H9 (cell line): ENCODE measurements at regions not wholly inside any gene's neighbourhood (a gene's known extent, or its start where the extent isn't known, plus 50 kb on each side); places are given as distances from the start of the nearest gene placed in this dataset.

Experiments
- DNase-seq: peaks from one replicate; pipeline ENCODE4 v3.0.0-alpha.2; 2017
- H2AFZ ChIP-seq: one replicate; pipeline ENCODE4 v1.6.1; 2013; ENCODE audit warnings: mild to moderate bottlenecking, low read length, control low read depth, moderate library complexity
- H2AK5ac ChIP-seq: 2 replicates; pipeline ENCODE4 v1.6.1; 2013; ENCODE audit warnings: low read length, control low read depth, mixed read lengths; ENCODE audit not compliant: insufficient read length
- H2BK120ac ChIP-seq: one replicate; pipeline ENCODE4 v1.6.1; 2013; ENCODE audit warnings: low read depth, mild to moderate bottlenecking, low read length, control low read depth, inconsistent platforms; ENCODE audit not compliant: poor library complexity, severe bottlenecking
- H2BK12ac ChIP-seq: 2 replicates; pipeline ENCODE4 v1.6.1; 2013; ENCODE audit warnings: low read length, control low read depth, mixed read lengths, low read depth; ENCODE audit not compliant: insufficient read length
- H2BK15ac ChIP-seq: 2 replicates; pipeline ENCODE4 v1.6.1; 2013; ENCODE audit warnings: low read depth, low read length, control low read depth
- H2BK20ac ChIP-seq: one replicate; pipeline ENCODE4 v1.6.1; 2013; ENCODE audit warnings: low read depth, mild to moderate bottlenecking, low read length, control low read depth, inconsistent platforms; ENCODE audit not compliant: poor library complexity, severe bottlenecking
- H2BK5ac ChIP-seq: 2 replicates; pipeline ENCODE4 v1.6.1; 2013; ENCODE audit warnings: low read length, control low read depth, mixed read lengths; ENCODE audit not compliant: insufficient read length
- H3K14ac ChIP-seq: 2 replicates; pipeline ENCODE4 v1.6.1; 2013; ENCODE audit warnings: low read length, control low read depth; ENCODE audit not compliant: insufficient read depth
- H3K18ac ChIP-seq: 2 replicates; pipeline ENCODE4 v1.6.1; 2013; ENCODE audit warnings: low read depth, mild to moderate bottlenecking, mixed read lengths, low read length, control low read depth; ENCODE audit not compliant: insufficient read length
- H3K23ac ChIP-seq: 2 replicates; pipeline ENCODE4 v1.6.1; 2013; ENCODE audit warnings: low read length, control low read depth, mixed read lengths, low read depth; ENCODE audit not compliant: insufficient read length
- H3K23me2 ChIP-seq: 2 replicates; pipeline ENCODE4 v1.6.1; 2013; ENCODE audit warnings: low read depth, mild to moderate bottlenecking, mixed read lengths, low read length, control low read depth; ENCODE audit not compliant: insufficient read length, poor library complexity, severe bottlenecking
- H3K27ac ChIP-seq: 2 replicates; pipeline ENCODE4 v1.5.1; 2013; ENCODE audit warnings: low read length, control low read depth, mixed read lengths, low read depth; ENCODE audit not compliant: insufficient read length
- H3K27me3 ChIP-seq: 2 replicates; pipeline ENCODE4 v1.6.1; 2013; ENCODE audit warnings: low read length, control low read depth, inconsistent platforms; ENCODE audit not compliant: insufficient read depth
- H3K4ac ChIP-seq: 2 replicates; pipeline ENCODE4 v1.6.1; 2013; ENCODE audit warnings: low read depth, mild to moderate bottlenecking, control low read depth, inconsistent platforms, low read length, moderate library complexity
- H3K4me1 ChIP-seq: 2 replicates; pipeline ENCODE4 v1.6.1; 2013; ENCODE audit warnings: low read length, control low read depth, inconsistent platforms; ENCODE audit not compliant: insufficient read depth
- H3K4me2 ChIP-seq: 2 replicates; pipeline ENCODE4 v1.6.1; 2013; ENCODE audit warnings: low read length, control low read depth, mixed read lengths; ENCODE audit not compliant: insufficient read length, insufficient read depth
- H3K56ac ChIP-seq: 2 replicates; pipeline ENCODE4 v1.6.1; 2013; ENCODE audit warnings: low read depth, mild to moderate bottlenecking, mixed read lengths, low read length, control low read depth; ENCODE audit not compliant: insufficient read length
- H3K79me1 ChIP-seq: 2 replicates; pipeline ENCODE4 v1.6.1; 2013; ENCODE audit warnings: low read depth, mild to moderate bottlenecking, moderate library complexity, low read length, control low read depth, inconsistent platforms; ENCODE audit not compliant: insufficient read depth, poor library complexity, severe bottlenecking
- H3K79me2 ChIP-seq: 2 replicates; pipeline ENCODE4 v1.6.1; 2013; ENCODE audit warnings: low read length, control low read depth, inconsistent platforms; ENCODE audit not compliant: insufficient read depth
- H3K9ac ChIP-seq: 2 replicates; pipeline ENCODE4 v1.6.1; 2013; ENCODE audit warnings: low read length, control low read depth, mixed read lengths; ENCODE audit not compliant: insufficient read length; ENCODE audit errors: extremely low read depth
- H3K9me3 ChIP-seq: one replicate; pipeline ENCODE4 v1.6.1; 2013; ENCODE audit warnings: low read depth, low read length, inconsistent platforms; ENCODE audit not compliant: control insufficient read depth
- H3T11ph ChIP-seq: one replicate; pipeline ENCODE4 v1.6.1; 2013; ENCODE audit warnings: mild to moderate bottlenecking, low read length, control low read depth, inconsistent platforms
- H4K20me1 ChIP-seq: one replicate; pipeline ENCODE4 v1.6.1; 2013; ENCODE audit not compliant: control insufficient read depth, insufficient read length, insufficient read depth
- H4K5ac ChIP-seq: 2 replicates; pipeline ENCODE4 v1.6.1; 2013; ENCODE audit warnings: low read depth, mild to moderate bottlenecking, mixed read lengths, low read length, control low read depth; ENCODE audit not compliant: insufficient read length
- H4K8ac ChIP-seq: replicated peaks from 2 replicates; pipeline ENCODE4 v1.6.1; 2013; ENCODE audit warnings: low read length, control low read depth, mixed read lengths, low read depth; ENCODE audit not compliant: insufficient read length
- H4K91ac ChIP-seq: 2 replicates; pipeline ENCODE4 v1.6.1; 2013; ENCODE audit warnings: low read depth, mild to moderate bottlenecking, moderate library complexity, mixed read lengths, low read length, control low read depth; ENCODE audit not compliant: insufficient read length
- H3K27ac Mint-ChIP-seq, 3 experiments: 2 replicates in 2 of 3; 3 replicates in 1 of 3; pipeline ENCODE4 v1.8.0; 2020 to 2021; ENCODE audit warnings: mixed read lengths in 3 of 3, mild to moderate bottlenecking in 1 of 3, moderate library complexity in 1 of 3
- H3K27me3 Mint-ChIP-seq: 2 replicates; pipeline ENCODE4 v1.8.0; 2021; ENCODE audit warnings: low read depth, mild to moderate bottlenecking, moderate library complexity, mixed read lengths
- H3K36me3 Mint-ChIP-seq, 3 experiments: 2 replicates in 2 of 3; 3 replicates in 1 of 3; pipeline ENCODE4 v1.8.0; 2020 to 2021; ENCODE audit warnings: low read depth in 3 of 3, mixed read lengths in 3 of 3; ENCODE audit not compliant: insufficient read depth in 1 of 3
- H3K4me1 Mint-ChIP-seq, 2 experiments: 2 replicates each; pipeline ENCODE4 v1.8.0; 2020; ENCODE audit warnings: mixed read lengths in 2 of 2
- H3K4me3 Mint-ChIP-seq, 2 experiments: 2 replicates in 1 of 2; 3 replicates in 1 of 2; pipeline ENCODE4 v1.8.0; 2020 to 2021; ENCODE audit warnings: mild to moderate bottlenecking in 2 of 2, mixed read lengths in 2 of 2, moderate library complexity in 1 of 2
- H3K9me3 Mint-ChIP-seq, 2 experiments: 2 replicates in 1 of 2; 3 replicates in 1 of 2; pipeline ENCODE4 v1.8.0; 2020; ENCODE audit warnings: mild to moderate bottlenecking in 2 of 2, mixed read lengths in 2 of 2, moderate library complexity in 1 of 2
- WGBS: extraction: QIAGEN DNeasy Blood & Tissue Kit; methylation state at CpG from one replicate; pipeline ENCODE4 v1.1.7; 2013; ENCODE audit warnings: missing lambda C conversion rate, low lambda C conversion rate, mixed read lengths; ENCODE audit not compliant: insufficient read length; ENCODE audit errors: extremely low coverage; 5-methylcytosine and 5-hydroxymethylcytosine counted together
- TF ChIP-seq, protein P1 (sequence below): fragments of 200-600 bp; sonication (generic); conservative IDR thresholded peaks from 3 replicates; pipeline ENCODE4 v1.8.0; 2021; ENCODE audit warnings: antibody characterized with exemption, mild to moderate bottlenecking

GRCh38 chr20:42003380-42003779, 385.2 kb upstream of the CHD6 start:
- H2AFZ ChIP-seq = no peak overlapping the region
- no peak overlapping the region for H3K56ac ChIP-seq
- no peak overlapping the region for H3K4me3 Mint-ChIP-seq
- no peak overlapping the region for H2BK20ac ChIP-seq
- no peak overlapping the region for H3K14ac ChIP-seq
- WGBS = no CpG with 5 or more reads among the region's 2 CpGs
- H2BK5ac ChIP-seq = no peak overlapping the region
- no peak overlapping the region for H3K23ac ChIP-seq
- H3K36me3 Mint-ChIP-seq = peaks cover 0 to under 1% (median 0%) of the 10 kb centered on the region in 3 experiments; a peak in 2 of 7 replicates
- DNase-seq = no peak
- no peaks in the 10 kb centered on the region for H3K9me3 ChIP-seq
- H3K79me2 ChIP-seq = no peaks in the 10 kb centered on the region
- no peak overlapping the region for H3K4ac ChIP-seq
- H3K9me3 Mint-ChIP-seq = peaks cover 0 to under 1% of the 10 kb centered on the region in 2 experiments; a peak in 2 of 5 replicates
- H2BK12ac ChIP-seq = no peak overlapping the region
- H3K27ac Mint-ChIP-seq = no peak overlapping the region
- no peaks in the 10 kb centered on the region for H3K27me3 ChIP-seq
- peaks cover 3% of the 10 kb centered on the region; the same call in 1 of the 2 replicates for H3K27me3 Mint-ChIP-seq
- H3K9ac ChIP-seq = no peak overlapping the region
- peaks cover 15 to 19% of the 10 kb centered on the region in 2 experiments for H3K4me1 Mint-ChIP-seq
- no peak overlapping the region for H2BK120ac ChIP-seq
- no peak overlapping the region for H2BK15ac ChIP-seq
- no peak overlapping the region for H3T11ph ChIP-seq
- H3K18ac ChIP-seq = no peak overlapping the region
- H2AK5ac ChIP-seq = no peak overlapping the region
- H4K8ac ChIP-seq = no peak overlapping the region
- TF ChIP-seq, protein P1, sequence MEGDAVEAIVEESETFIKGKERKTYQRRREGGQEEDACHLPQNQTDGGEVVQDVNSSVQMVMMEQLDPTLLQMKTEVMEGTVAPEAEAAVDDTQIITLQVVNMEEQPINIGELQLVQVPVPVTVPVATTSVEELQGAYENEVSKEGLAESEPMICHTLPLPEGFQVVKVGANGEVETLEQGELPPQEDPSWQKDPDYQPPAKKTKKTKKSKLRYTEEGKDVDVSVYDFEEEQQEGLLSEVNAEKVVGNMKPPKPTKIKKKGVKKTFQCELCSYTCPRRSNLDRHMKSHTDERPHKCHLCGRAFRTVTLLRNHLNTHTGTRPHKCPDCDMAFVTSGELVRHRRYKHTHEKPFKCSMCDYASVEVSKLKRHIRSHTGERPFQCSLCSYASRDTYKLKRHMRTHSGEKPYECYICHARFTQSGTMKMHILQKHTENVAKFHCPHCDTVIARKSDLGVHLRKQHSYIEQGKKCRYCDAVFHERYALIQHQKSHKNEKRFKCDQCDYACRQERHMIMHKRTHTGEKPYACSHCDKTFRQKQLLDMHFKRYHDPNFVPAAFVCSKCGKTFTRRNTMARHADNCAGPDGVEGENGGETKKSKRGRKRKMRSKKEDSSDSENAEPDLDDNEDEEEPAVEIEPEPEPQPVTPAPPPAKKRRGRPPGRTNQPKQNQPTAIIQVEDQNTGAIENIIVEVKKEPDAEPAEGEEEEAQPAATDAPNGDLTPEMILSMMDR = no peak
- no peaks in the 10 kb centered on the region for H3K79me1 ChIP-seq
- no peak overlapping the region for H3K27ac ChIP-seq
- H3K4me1 ChIP-seq = peaks cover 7% of the 10 kb centered on the region; the same call in 1 of the 2 replicates
- H4K20me1 ChIP-seq = no peaks in the 10 kb centered on the region
- no peak overlapping the region for H3K4me2 ChIP-seq
- no peak overlapping the region for H4K5ac ChIP-seq
- H3K23me2 ChIP-seq = no peaks in the 10 kb centered on the region
- H4K91ac ChIP-seq = no peak overlapping the region
